ENCODE measurements at regions not wholly inside any gene's neighbourhood (a gene's known extent, or its start where the extent isn't known, plus 50 kb on each side); places are given as distances from the start of the nearest gene placed in this dataset.
"Not testable (repeated sequence)": the region's sequence is repeated elsewhere in the genome, so short reads cannot be mapped to it uniquely, and the experiment has no call there.

DNA sequence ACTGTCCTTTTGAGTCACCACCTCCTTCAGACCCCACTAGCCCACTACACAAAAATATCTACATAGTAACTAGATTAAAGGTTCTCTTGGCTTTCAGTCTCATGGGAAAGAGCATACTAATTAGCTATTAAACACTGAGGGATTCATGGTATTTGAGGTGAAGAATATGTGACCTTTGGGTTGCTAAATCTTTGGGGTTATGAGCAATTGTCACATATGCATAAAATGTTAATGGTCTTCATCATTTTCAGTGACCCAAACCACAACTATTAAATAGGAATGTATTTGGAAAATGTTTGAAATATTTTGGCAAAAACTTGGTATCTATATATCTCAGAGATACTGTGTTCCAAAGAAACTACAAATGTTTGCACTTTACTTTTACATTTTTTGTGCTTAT lies 365.1 kb downstream of the MAGEB5 start:
- no peak for DNase-seq

DNA sequence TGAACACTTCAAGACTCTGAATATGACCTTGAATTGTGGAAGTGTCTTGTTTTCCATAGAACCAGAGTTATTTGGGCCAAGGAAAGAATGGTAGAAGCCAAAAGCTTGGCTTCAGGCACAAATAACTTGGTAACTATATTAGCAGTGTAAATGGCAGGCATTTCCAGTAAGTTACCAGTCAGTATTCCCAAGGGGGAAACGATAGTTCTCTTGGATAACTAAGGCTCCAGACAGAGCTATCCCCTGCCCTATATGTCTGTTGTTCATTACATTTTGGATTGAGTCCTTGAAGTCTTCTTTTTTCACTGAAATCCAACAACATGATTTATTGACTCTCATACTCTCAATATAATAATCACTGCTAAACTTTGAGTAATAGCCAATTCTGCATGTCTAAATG lies 364.1 kb downstream of the MAGEB5 start:
- DNase-seq, result no peak

DNA sequence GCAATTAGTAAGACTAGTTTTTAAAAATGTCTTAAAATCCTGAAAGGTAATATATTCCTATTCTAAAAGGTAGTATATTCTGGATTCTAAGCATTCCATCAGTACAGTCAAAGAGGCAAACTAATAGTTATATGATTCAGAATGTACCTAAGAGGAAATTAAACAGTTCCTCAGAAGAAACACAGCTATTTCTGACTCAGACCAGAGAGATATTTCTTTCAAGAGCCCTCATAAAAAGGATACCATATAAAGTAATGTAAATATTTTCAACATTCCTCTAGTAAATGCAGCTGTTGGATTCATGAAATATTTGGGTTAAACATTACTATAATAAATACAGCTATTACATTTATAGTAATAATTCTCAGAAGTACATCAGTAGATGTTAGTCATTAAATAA lies 358.3 kb downstream of the MAGEB5 start:
- DNase-seq, result no peak

DNA sequence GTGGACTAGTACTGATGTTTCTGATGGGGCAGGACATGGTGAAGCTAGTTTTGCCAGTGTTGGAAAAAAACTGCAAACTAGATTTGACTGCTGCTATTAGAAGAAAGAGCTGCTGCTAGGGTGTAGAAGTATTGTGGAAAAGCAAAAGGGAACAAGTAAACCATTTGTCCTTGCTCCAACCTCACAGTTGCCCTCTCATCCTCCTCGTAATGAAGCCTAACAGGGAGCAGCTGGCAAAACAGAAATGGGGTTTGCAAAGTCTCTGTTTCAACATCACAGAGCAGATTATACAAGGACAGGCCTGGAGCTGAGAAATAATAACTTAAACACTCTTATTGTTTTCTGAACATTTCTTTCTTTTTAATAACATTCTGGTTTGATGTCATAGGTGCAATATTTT lies 346.2 kb downstream of the MAGEB5 start:
- DNase-seq, result no peak

DNA sequence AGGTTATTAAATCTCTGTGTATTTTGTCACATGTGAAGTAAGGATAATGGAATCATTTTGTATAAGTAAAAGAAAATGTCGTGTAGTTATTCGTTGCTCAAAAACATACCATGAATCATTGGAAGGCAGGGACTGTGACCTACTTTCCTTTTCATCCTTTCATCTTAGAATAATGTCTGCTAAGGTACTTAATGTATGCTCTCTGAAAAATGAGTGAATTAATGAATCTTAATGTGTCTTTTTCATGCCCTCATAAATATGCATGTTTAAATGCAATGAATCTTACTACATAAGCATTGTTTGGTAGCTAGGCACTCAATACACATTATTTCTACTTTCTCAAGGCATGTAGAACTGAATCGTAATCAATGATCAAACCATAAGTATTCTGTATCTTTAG lies 343.9 kb downstream of the MAGEB5 start:
- no peak for DNase-seq

DNA sequence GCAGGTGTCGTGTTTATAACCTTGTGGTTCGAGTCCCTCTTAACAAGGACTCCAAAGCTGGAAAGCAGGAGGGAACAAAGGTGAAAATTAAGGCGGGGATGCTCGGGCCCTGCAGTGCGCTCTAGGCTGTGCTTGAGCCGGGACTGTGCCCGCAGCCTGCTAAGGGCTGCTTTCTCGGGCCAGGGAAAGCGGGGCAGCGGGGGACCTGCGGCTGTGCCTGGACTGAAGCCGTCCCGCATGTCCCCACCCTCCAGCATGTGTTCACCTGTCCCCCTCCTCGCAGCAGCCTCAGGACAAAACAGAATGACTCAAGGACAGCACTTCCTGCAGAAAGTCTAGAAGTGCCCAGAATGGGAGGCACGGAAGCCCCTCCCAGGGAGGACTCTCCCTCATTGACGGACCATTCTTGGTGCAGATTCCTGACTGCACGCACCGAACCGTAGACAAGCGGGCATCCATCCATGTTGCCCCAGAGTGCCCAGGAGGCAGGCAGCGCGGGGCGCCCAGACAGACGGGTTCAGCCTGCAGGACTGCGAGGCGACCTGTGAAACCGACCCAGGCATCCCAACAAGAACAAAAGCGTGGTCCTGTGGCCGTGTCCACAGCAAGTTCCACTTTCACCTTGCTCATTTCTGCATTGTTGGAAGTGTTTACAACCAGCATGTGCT lies 342.9 kb downstream of the MAGEB5 start:
- no peak for DNase-seq

DNA sequence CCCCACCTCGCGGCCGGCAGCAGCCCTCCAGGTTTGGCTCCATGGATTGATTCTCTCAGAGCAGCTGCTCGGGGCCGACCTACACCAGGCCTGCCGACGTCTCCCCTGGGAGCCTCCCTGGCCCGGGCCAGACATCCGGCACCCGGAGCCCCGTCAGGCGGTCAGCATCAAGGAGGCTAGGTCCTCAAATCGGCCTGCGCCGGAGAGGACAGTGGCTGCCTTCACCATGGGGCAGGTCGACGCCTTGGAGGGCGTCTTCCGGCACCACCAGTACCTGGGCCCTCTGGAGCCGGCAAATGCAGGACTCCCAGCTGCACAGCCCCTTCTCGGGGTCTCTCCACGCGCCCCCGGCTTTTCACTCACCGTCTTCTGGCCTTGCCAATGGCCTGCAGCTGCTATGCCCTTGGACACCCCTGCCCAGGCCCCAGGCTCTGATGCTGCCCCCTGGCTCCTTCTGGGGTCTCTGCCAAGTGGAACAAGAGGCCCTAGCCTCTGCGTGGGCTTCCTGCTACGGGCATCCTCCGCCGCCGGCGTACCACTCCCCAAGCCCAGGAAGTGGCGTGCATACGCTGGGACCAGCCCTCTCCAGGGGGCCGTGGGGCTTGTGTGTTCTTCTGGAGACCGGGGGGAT lies 341.8 kb downstream of the MAGEB5 start:
- DNase-seq, result no peak

DNA sequence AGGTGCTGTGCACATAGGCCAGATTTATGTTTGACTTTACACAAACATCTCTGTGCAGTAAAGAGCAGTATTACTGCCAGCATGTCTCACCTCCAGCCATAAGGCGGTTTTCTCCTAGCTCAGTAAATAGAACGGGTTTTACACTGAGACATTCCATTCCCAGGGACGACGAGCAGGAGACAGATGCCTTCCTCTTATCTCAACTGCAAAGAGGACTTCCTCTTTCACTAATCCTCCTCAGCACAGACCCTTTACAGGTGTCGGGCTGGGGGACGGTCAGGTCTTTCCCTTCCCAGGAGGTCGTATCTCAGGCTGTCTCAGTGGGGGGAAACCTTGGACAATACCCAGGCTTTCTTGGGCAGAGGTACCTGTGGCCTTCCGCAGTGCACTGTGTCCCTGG lies 309.8 kb downstream of the MAGEB5 start:
- DNase-seq, result not testable (repeated sequence)

DNA sequence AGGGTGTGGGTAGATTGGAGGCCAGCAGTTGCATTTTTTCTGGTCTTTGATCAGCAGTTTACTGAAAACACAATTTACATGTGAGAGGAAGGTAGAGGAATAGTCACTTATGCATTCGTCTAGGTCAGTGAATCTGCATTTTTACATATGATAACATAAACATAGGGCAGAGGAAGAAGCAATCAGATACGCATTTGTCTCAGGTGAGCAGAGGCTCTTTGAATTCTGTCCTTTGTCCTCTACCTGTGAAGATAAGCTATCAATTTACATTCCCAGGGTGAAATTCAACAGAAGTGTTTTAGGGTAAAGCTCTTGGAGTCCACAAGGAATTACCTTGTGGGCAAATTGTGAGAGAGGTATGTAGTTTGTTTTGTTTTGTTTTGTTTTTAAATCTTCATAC lies 306.5 kb downstream of the MAGEB5 start:
- DNase-seq, result no peak

DNA sequence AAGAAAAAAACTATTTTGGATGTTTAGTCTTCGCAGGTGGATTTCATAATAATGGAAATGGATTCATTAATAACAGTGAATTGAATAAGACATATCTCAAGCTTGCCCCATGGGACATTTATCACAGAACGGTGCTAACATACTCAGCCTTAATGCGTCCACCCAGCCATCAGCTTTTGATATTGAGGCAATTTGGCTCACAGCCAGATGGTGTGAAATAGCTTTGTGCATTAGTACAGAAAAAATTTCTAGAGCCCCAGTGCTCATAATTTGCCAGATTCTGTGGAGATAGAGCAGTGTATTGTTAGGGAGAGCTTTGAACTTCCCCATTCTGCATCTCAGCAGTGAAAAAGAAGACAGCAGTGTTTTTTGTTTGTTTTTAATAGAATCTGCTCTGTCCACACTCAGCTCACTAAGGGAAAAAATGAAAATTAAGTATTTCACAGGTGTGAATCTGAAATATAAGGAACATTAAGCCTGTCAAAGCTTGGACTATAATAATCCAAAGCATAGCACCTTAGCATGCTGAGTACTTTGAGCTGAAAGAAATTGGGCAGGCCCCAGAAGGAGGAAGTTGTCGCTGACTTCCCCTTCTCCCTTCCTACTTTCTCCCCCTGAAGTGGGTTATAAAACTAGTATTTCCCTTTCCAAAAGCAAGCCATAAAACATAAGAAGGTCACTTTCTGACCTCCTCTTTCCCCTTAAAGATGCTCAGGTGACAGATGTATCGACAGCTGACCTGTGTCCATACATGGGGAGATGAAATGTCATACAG lies 295.8 kb downstream of the MAGEB5 start:
- no peak for DNase-seq

DNA sequence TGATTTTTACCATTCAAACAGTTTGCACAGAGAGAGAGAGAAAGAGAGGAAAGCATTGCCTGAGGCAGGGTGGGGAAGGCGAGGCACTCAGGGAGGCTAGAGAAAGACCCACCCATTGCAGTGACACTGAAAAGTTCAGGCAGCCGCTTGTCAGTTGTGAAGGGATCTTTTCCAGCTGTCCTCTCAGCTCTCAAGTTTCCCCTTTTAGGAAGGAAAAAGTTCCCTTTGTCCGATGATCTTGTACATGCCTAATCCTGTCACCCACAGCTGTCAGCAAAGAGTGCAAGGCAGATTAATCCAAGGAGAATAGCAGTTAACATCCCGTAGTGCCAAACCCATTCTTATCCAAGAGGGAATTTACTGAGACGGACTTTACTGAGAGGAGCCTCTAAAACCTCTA lies 255.0 kb downstream of the MAGEB5 start:
- no peak for DNase-seq

DNA sequence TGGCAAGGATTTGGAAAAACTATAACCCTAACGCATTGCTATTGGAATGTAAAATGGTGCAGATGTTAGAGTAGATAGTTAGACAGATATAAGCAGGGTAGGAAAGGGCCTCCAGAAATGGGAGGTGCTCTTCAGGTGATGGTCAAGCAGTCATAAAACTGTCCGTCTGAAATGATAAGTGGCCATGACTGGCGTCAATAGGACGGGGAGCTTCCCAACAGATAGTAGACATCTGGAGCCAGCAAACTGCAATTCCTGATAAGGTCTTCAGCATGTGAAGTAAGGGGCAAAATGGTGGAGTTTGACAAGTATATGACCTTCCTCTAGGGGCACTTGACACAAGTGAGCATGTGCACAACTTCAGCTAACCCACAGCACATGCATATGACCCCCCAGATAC lies 250.4 kb downstream of the MAGEB5 start:
- no peak for DNase-seq

DNA sequence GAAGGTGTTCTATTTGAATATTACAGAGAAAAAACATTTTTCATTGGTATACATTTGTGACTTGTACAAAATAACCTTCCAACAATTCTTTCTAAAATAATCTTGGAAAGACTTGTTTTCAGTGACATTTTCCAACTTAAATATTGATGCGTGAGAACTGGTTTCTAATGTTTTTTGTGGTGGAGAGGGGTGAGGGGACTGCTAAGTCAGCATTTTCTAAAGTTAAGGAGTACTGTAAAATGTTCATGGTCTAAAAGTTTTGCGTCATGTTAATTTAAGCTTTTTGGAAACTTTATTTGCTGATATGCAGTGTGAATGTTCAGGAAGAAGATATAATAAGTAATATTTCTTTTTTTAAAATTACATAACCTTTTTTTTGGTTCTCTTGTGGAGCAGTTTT lies 229.3 kb downstream of the MAGEB5 start:
- no peak for DNase-seq

DNA sequence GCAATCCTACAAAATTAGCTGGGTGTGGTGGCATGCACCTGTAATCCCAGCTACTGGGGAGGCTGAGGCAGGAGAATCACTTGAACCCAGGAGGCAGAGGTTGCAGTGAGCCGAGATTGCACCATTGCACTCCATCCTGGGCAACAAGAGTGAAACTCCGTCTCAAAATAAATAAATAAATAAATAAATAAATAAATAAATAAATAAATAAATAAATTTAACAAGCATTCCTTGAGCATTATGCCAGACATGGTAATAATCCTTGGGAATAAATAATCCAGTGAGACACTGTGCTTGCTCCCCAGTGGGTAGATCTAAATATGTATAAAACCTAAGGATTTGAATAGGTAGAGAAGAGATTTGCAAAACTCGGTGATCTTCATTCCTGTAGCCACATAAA lies 228.4 kb downstream of the MAGEB5 start:
- not testable (repeated sequence) for DNase-seq

DNA sequence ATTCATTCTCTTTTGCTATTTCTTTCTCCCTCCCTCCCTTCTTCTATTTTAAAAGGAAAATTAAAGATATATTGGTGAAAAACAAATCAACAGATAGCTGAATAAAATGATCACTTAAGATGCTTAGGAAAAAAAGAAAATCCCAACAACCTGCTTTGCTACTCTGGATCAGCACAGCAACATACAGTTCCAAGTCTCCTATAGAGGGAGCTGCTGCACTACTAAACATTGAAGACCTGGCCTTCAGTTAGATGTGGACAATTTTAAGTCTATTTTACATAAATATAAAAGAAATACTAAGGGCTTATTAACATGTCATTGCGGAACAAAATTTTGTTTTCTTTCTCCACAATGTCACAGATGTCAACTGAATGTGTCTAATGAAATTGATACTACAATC lies 226.4 kb downstream of the MAGEB5 start:
- no peak for DNase-seq

DNA sequence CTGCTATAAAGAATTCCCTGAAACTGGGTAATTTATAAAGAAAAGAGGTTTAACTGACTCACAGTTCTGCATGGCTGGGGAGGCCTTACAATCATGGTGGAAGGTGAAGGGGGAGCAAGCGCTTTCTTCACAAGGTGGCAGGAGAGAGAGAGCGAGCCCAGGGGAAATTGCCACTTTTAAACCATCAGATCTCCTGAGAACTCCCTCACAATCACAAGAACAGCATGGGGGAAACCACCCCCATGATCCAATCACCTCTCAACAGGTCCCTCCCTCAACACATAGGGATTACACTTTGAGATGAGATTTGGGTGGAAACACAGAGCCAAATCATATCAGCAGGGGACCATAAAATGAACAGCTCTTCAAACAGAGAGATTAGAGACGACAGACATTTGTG lies 198.6 kb downstream of the MAGEB5 start:
- DNase-seq, result no peak

DNA sequence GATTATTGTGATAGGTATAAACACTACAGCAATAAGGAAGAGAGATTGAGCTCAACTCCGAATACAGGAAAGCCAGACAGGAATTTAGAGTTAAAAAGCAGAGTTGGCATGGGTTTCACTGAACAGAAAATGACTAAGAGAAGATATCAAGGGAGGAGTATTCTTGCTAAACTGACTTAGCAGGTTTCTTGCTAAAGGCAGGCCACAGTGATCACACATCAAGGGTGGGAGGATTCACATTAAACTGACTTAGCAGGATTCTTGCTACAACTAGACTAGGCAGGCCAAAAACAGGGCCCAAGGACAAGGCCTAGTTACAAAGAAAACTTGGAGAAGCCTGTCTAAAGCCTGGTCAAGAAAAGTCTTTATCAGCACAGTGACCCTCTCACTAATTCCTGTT lies 195.1 kb downstream of the MAGEB5 start:
- no peak for DNase-seq

DNA sequence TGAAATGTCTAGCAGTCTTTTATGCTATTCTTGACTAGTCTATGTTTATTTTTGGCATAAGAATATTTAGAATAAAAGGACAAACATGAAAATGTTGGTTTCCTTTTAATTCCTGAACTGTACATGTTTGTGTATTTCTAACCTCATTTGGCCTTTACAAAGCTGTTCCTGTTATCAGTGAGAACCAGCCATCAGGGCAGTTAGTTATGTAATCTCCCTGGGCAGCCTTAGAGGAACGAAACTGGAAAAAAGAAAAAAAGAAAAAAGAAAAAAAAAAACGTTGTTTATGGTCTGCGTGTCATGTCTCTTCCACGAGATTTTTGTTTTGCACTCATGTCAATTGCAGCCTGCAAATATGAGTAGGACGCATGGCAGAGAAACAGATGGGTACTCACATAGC lies 193.7 kb downstream of the MAGEB5 start:
- no peak for DNase-seq

DNA sequence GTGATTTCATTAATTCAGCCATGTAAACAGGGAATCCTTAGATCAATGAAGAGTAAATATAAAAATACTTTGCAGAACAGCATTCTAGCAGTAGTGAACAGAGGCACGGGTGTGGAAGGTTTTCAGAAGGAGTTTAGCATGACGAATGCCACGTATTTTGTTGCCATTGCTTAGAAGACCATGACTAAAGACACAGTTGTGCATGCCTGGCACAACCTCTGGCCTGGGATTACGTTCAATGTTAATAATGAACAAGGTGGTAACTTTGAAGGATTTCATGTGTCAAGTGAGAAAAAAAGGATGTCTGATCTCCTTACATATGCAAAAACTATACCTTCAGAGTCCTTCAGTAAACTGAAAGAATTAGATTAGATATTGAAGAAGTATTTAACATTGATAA lies 171.9 kb downstream of the MAGEB5 start:
- DNase-seq, result no peak

DNA sequence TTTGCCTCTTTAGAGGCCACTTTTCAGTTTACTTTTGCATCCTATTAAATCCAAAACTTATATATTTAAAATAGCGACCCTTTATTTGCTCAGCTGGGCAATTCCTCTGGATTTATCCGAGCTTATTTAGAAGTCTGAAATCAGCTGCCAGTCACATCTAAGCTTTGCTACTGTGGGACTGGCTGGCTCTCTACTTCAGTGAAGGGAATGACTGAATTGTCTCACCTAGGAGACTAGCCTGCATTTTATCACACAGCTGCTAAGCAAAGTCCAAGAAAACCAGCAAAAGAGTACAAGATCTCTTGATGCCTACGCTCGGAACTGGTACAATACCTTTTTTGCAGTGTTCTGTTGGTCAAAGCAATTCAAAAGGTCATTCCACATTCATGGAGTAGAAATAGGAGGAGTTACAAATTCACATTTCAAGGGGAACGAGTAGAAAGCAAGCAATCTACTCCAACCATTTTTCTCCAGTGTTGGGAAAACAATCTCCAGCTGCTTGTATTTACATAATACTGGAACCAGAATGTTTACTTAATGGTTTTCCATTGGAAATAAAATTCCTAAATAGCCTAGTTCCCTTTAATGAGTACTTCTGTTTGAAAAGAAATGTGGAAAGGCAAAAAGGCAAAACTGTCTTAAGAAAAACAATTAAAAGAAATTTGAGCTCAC lies 160.2 kb downstream of the MAGEB5 start:
- DNase-seq, result no peak

DNA sequence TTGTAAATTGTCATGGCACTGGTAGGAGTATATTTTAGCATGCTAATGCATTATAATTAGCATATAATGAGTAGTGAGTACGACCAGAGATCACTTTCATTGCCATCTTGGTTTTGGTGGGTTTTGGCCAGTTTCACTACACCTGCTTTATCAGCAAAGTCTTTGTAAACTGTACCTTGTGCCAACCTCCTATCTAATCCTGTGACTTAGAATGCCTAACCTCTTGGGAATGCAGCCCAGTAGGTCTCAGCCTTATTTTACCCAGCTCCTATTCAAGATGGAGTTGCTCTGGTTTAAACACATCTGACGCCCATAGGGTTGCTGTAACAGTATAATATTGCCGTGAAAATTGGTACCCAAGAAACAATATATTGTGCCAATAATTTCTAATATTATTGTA lies 159.4 kb downstream of the MAGEB5 start:
- DNase-seq, result no peak

DNA sequence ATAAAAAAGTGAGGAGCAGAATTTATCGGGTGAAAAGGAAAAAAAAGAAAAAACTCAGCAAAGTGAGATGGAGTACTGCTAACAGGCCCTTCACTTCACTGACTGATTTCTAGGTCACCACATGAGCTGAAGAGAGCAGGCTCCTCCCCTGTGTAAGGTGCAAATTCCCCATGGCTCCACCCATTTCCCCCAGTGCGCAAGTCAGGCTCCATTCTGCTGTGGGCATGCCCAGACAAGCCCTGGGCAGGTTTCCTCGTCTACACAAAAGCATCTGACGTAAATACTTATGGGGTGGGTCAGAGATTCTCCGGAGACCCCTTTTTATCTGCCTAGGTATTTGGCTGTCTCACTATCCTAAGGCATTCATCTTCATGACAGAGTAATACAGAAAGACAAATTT lies 157.9 kb downstream of the MAGEB5 start:
- no peak for DNase-seq

DNA sequence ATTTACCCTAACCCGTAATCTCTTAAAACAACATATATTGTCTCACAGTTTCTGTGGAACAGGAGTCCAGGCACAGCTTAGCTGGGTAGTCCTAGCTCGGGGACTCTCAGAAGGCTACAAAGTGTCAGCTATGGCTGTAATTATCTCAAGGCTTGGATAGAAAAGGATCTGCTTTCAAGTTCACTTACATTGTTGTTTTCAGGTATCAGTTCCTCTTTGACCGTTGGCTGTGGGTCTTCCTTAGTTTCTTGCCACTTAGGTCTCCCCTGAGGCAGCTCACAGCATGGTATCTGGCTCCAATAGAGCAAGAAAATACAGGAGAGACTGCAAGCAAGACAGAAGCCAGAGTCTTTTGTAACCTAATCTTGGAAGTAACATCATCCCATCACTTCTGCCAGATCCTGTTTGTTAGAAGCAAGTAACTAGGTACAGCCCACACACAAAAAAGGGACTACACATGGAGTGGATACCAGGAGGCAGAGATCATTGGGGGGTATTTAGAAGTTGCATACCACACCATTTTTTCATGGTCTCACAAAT lies 137.0 kb downstream of the MAGEB5 start:
- no peak for DNase-seq

DNA sequence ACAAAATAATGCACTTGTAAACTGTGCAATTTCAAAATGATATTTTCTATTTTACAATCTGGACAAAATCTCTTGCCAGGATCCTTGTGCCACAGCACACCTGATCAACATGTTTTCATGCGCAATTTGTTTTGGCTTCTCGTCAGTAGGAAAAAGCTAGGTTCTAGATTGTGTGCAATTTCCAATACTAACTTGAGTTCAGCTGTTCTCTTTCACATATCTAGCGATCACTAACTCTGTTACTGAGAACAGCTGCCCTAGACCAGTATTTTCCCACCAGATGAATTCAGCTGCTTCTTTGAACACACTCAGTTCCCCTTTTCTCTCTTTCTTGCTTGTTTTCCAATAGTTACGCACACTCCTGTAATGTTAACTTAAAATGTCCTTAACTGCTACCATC lies 131.2 kb downstream of the MAGEB5 start:
- DNase-seq, result no peak
